Activated CD8-positive, alpha-beta T cell treated with anti-CD3 and anti-CD28 coated beads for 36 hours (primary cell): ENCODE measurements at regions not wholly inside any gene's neighbourhood (a gene's known extent, or its start where the extent isn't known, plus 50 kb on each side); places are given as distances from the start of the nearest gene placed in this dataset.

ENCODE experiments used
- ATAC-seq: fragments of 200-7000 bp; cut with Tn5 transposase; one replicate; pipeline ENCODE4 v1.10.0; 2021; ENCODE audit warnings: mild to moderate bottlenecking, moderate library complexity
- CTCF ChIA-PET: fragments of 350-600 bp; sonication (Branson Sonifier 250); formaldehyde crosslinking; loops from one replicate; lab custom pipeline; 2021; ENCODE audit warnings: antibody characterized with exemption; lab: Charles Lee
- POLR2A ChIA-PET: fragments of 350-600 bp; sonication (Branson Sonifier 250); formaldehyde crosslinking; loops from one replicate; lab custom pipeline; 2021; ENCODE audit warnings: antibody characterized with exemption; lab: Charles Lee
- DNase-seq: peaks from one replicate; pipeline ENCODE4 v3.0.0-alpha.2; 2020
- H3K27ac Mint-ChIP-seq: one replicate; pipeline ENCODE4 v1.8.0; 2021; ENCODE audit warnings: mild to moderate bottlenecking, mixed read lengths
- H3K27me3 Mint-ChIP-seq: one replicate; pipeline ENCODE4 v1.8.0; 2021; ENCODE audit warnings: mixed read lengths
- H3K36me3 Mint-ChIP-seq: one replicate; pipeline ENCODE4 v1.8.0; 2021; ENCODE audit warnings: low read depth, mixed read lengths
- H3K4me1 Mint-ChIP-seq: one replicate; pipeline ENCODE4 v1.8.0; 2021; ENCODE audit warnings: low read depth, mixed read lengths
- H3K4me3 Mint-ChIP-seq: one replicate; pipeline ENCODE4 v1.8.0; 2021; ENCODE audit warnings: mild to moderate bottlenecking, moderate library complexity, mixed read lengths
- H3K9me3 Mint-ChIP-seq: one replicate; pipeline ENCODE4 v1.8.0; 2021; ENCODE audit warnings: mixed read lengths
- intact Hi-C: fragments of 100-400 bp; cut with micrococcal nuclease; formaldehyde crosslinking; loops from one replicate; pipeline ENCODE4 v1.10.0; 2022
- TF ChIP-seq, protein P1 (sequence below): fragments of 200-600 bp; IDR thresholded peaks from one replicate; pipeline ENCODE4 v1.8.0; 2022; ENCODE audit warnings: antibody characterized with exemption, mild to moderate bottlenecking

DNA sequence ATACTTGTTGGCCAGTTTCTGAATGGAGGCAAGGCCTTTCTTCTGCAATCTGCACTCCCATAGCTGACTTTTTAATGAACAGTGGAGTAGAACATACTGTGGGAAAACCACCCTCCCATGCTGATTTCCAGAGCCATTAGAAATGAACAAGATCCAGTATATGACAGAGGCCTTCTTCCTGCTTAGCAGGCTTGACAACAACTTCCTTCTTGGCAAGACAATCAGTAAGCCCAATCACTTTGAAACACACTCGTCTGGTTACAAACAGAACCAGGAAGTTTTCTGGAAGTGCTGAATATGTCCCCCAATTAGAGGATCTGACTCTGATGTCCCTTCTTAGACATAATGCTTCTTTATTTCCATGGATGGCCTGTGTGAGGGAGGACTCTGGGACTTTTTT is 103.4 kb downstream of the SAMD9 start:
- TF ChIP-seq, protein P1, sequence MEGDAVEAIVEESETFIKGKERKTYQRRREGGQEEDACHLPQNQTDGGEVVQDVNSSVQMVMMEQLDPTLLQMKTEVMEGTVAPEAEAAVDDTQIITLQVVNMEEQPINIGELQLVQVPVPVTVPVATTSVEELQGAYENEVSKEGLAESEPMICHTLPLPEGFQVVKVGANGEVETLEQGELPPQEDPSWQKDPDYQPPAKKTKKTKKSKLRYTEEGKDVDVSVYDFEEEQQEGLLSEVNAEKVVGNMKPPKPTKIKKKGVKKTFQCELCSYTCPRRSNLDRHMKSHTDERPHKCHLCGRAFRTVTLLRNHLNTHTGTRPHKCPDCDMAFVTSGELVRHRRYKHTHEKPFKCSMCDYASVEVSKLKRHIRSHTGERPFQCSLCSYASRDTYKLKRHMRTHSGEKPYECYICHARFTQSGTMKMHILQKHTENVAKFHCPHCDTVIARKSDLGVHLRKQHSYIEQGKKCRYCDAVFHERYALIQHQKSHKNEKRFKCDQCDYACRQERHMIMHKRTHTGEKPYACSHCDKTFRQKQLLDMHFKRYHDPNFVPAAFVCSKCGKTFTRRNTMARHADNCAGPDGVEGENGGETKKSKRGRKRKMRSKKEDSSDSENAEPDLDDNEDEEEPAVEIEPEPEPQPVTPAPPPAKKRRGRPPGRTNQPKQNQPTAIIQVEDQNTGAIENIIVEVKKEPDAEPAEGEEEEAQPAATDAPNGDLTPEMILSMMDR: no peak

DNA sequence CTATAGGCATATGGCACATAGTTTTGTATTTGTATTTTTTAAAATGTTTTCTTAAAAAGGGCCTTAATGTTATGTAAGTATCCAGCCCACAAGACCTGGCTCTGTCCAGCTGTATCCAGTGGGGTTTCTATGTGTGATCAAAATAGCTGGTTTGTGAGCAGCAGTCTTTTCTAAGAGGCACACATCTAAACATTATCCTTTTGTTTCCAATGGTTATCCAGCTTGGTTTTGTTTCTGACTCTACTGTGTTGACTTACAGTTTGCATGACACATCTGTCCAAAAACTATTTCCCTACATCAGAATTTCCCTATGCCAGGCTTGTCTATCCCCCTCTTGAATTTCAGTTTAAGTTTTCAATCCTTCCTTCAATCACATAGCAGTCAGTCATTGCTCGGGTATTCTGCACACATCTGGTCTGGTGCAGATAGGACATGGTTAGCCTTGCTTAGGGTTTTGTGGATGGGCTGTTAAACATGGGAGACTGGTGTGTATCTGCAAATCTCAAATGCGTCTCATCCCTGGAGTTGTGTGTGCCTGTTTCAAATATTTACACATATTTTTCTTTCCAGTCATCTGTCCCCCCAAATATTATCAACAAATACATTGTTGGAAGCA is 104.2 kb downstream of the SAMD9 start:
- intact Hi-C loops: no loop called here
- H3K9me3 Mint-ChIP-seq: no peaks in the 10 kb centered on the region
- CTCF ChIA-PET: no interaction called here
- ATAC-seq: no peak
- no peak for DNase-seq
- H3K36me3 Mint-ChIP-seq: no peaks in the 10 kb centered on the region
- POLR2A ChIA-PET: interaction anchor here (0.7 kb wide), 1 partner anchor 850 kb away, joined by 3 read pairs; no protein-coding TSS in a partner anchor
- peaks cover 15% of the 10 kb centered on the region for H3K4me1 Mint-ChIP-seq
- no peak overlapping the region for H3K4me3 Mint-ChIP-seq
- H3K27ac Mint-ChIP-seq: no peak overlapping the region
- peaks cover 6% of the 10 kb centered on the region for H3K27me3 Mint-ChIP-seq
- TF ChIP-seq, protein P1: no peak

More for the DNA sequence above, 103.4 kb downstream of the SAMD9 start:
- H3K27ac Mint-ChIP-seq: no peak overlapping the region
- CTCF ChIA-PET: no interaction called here
- DNase-seq (no peak), ATAC-seq (no peak)
- H3K9me3 Mint-ChIP-seq: no peaks in the 10 kb centered on the region
- POLR2A ChIA-PET: interaction anchor here (0.7 kb wide), 1 partner anchor 851 kb away, joined by 3 read pairs; no protein-coding TSS in a partner anchor
- no peak overlapping the region for H3K4me3 Mint-ChIP-seq
- H3K4me1 Mint-ChIP-seq: peaks cover 15% of the 10 kb centered on the region
- no peaks in the 10 kb centered on the region for H3K36me3 Mint-ChIP-seq
- intact Hi-C loops: no loop called here
- H3K27me3 Mint-ChIP-seq: peaks cover 2% of the 10 kb centered on the region

DNA sequence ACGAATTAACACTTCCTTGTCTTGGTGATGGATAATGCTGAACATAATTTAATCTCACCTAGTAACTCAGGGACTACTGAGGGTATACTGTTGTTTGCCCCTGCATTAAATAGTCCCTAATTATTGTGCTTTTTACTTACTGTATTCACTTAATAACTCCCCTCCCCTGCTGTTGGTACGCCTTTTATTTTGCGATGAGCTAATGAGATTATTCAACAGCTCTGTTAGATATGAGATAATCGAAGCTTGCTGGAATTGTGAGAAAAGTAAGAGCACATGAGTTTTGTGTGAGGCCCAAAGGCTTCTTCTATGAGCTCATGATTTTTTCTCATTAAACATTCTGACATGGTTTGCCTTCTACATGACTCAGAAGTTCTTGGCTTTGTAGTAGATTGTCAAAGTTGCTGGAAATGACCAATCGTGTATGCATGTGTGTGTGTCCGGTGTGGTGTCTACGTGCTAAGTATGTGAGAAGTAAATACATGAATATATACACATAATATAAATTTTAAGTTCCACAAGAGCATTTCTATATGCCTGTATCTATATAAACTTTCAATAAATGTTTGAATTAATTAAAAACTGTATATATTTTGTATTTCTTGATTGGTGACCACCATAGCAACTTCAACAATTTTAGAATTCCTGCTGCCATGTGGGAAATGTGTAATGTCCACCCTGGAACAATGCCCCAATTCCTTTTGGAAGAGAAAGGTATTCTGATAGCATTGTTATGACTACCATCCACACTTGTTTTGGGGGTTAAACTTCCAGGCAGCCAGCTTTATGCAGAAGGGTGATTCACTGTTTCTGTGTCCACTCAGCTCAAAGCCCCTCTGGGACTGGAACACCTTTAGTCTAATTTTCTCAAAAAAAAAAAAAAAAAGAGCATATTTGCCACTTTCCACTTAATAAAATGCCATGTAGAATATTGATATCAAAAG is 106.2 kb downstream of the SAMD9 start:
- TF ChIP-seq, protein P1: no peak
- no peak overlapping the region for H3K27ac Mint-ChIP-seq
- H3K36me3 Mint-ChIP-seq: no peaks in the 10 kb centered on the region
- H3K9me3 Mint-ChIP-seq: no peaks in the 10 kb centered on the region
- peaks cover 9% of the 10 kb centered on the region for H3K4me1 Mint-ChIP-seq
- no peak for ATAC-seq
- DNase-seq: no peak
- intact Hi-C loops: no loop called here
- ChIA-PET CTCF (interaction anchor here (1.9 kb wide), 1 partner anchor 12 kb away, joined by 6 read pairs; no protein-coding TSS in a partner anchor), POLR2A (interaction anchor here (1.0 kb wide), 1 partner anchor 28 kb away, joined by 3 read pairs; no protein-coding TSS in a partner anchor)
- H3K27me3 Mint-ChIP-seq: peaks cover 6% of the 10 kb centered on the region
- H3K4me3 Mint-ChIP-seq: no peak overlapping the region

DNA sequence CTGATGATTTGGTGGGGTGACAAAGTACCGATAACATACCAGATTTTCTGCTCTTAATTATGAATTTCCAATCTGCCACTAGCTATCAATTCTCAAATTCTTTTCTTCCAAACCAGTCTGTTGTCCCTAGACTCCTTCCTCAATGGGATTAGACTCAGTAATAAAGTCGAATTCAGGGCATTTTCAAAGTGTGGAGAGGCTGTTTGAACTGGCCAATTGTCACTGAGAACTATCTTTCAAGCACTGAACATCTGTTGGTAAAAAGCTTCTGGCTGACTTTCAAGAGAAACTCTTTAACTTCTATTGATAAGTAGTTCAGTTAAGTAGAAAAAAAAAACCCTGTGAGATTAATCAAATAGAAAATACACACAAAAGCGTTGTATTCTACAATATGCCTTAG is 108.9 kb downstream of the SAMD9 start:
- ATAC-seq (no peak), DNase-seq (no peak)
- POLR2A ChIA-PET: no interaction called here
- Mint-ChIP-seq H3K36me3 (no peaks in the 10 kb centered on the region), H3K27ac (no peak overlapping the region), H3K4me3 (no peak overlapping the region), H3K9me3 (no peaks in the 10 kb centered on the region), H3K4me1 (no peaks in the 10 kb centered on the region), H3K27me3 (peaks cover 11% of the 10 kb centered on the region)
- CTCF ChIA-PET: no interaction called here
- intact Hi-C loops: no loop called here
- TF ChIP-seq, protein P1: no peak
